Mucosa of stomach (tissue), 1 donor: ENCODE measurements at regions not wholly inside any gene's neighbourhood (a gene's known extent, or its start where the extent isn't known, plus 50 kb on each side); places are given as distances from the start of the nearest gene placed in this dataset.

ENCODE experiments used
- H3K27me3 ChIP-seq: one replicate; pipeline ENCODE4 v1.7.0; 2013; ENCODE audit warnings: mild to moderate bottlenecking, low read length; ENCODE audit not compliant: control insufficient read depth, insufficient read depth
- H3K36me3 ChIP-seq: one replicate; pipeline ENCODE4 v1.7.0; 2013; ENCODE audit warnings: low read length; ENCODE audit not compliant: control insufficient read depth, insufficient read depth
- H3K4me1 ChIP-seq: one replicate; pipeline ENCODE4 v1.7.0; 2013; ENCODE audit warnings: mild to moderate bottlenecking, low read length; ENCODE audit not compliant: control insufficient read depth, insufficient read depth
- H3K4me3 ChIP-seq: one replicate; pipeline ENCODE4 v1.7.0; 2013; ENCODE audit warnings: low read length
- H3K9ac ChIP-seq: one replicate; pipeline ENCODE4 v1.7.0; 2013; ENCODE audit warnings: mild to moderate bottlenecking, low read length, moderate library complexity
- H3K9me3 ChIP-seq: one replicate; pipeline ENCODE4 v1.7.0; 2013; ENCODE audit warnings: mild to moderate bottlenecking, low read length, moderate library complexity; ENCODE audit not compliant: control insufficient read depth
- donor health status: Pancreatic carcinoma.

DNA sequence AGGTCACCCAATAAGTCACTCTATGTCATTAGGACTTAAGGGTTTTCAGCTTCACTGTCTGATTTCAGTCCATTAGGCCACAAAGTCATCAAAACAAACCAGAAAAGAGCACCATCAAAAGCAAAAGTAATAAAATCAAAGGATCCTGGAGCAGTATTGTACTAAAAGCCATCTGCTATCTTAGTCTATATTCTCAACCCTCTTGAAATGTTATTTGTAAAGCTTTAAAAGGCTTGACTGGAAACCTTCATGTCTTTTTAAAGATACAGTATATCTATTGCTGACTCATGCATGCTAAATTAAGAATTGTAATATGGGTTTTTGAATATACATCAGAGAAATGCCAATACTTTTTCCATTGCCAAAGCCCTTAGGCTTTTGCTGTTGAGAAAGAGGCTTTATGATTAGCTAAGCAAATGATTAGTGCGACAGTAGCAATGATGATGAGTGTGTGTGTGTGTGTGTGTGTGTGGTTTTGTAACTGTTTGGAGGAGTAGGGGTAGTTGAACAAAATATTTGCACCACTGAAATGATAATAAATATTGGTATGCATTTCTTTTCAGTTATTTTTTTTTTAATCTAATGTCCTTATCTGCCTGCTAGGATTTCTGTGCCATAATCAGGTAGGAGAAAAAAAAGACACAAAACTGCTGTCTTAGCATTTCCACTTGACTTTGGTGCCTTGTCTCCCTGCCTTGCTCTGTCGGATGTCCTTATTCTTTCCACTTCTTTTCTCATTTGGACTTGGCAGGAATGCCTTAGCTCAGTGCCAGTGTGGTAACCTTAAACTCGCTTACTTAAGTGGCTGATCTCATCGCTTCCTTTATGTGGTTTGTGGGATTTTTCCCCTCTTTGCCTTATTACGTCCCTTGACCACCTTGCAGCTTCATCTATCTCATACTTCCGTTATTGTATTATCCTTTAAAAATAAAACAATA lies 119.7 kb downstream of the PCDH7 start:
- Histone ChIP-seq H3K36me3 (no peaks in the 10 kb centered on the region), H3K9ac (no peak overlapping the region), H3K9me3 (no peaks in the 10 kb centered on the region), H3K4me3 (no peak overlapping the region), H3K4me1 (no peaks in the 10 kb centered on the region), H3K27me3 (no peaks in the 10 kb centered on the region)

DNA sequence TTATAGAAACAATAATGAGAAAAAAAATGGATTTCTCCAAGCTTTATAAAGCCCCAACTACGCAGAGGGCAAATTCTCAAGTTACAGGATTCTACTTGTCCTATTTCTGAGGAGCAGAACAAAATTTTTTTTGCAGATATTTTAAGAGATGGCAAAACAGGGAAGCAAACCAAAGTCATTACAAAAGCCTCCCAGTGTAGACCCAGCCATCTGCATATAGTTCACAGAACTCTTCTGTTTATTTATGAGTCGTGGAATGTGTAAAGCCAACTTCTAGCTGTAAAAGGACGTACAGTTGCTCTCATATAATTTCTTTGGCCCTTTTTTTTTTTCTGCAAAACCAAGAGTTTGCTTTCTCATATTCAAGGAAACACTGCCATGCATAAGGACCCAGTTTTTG lies 120.4 kb downstream of the PCDH7 start:
- no peaks in the 10 kb centered on the region for H3K9me3 ChIP-seq
- H3K4me1 ChIP-seq: no peaks in the 10 kb centered on the region
- H3K9ac ChIP-seq: no peak overlapping the region
- no peaks in the 10 kb centered on the region for H3K36me3 ChIP-seq
- no peaks in the 10 kb centered on the region for H3K27me3 ChIP-seq
- H3K4me3 ChIP-seq: no peak overlapping the region

DNA sequence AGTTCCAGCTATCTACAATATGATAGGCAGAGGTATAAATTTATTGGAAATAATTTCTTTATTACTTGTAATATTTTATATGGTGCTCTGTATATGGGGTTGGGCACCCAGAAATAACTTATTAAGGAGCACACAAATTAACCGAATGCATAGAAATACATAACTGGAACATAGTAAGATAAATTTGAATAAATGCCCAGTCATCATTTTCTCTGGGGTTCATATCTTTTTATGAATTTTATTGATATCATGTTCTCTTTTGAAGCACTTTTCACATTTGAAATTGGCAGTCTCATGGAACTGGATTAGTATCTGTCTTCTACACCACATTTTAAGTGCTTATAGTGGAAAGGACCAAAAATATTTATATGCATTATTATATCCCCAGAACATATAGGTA lies 122.0 kb downstream of the PCDH7 start:
- Histone ChIP-seq H3K9me3 (no peaks in the 10 kb centered on the region), H3K36me3 (no peaks in the 10 kb centered on the region), H3K4me3 (no peak overlapping the region), H3K9ac (no peak overlapping the region), H3K27me3 (no peaks in the 10 kb centered on the region), H3K4me1 (no peaks in the 10 kb centered on the region)

DNA sequence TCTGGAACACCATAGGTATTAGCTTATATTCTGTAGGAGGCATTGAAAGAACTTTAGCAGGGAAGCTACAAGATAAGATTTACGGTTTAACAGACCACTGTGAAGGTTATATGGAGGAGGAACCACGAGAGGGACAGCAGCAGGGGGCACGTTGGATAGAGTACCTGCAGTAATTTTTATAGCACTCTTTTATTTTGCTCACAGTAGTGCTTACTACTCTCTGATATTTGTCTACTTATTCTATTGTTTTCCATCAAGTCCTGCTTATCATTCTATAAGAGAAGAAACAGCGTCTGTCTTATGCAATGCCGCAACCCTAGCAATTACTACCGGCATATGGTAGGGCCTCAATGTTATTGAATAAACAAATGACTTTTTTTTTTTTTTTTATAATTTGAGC lies 122.5 kb downstream of the PCDH7 start:
- H3K4me1 ChIP-seq: no peaks in the 10 kb centered on the region
- H3K9me3 ChIP-seq: no peaks in the 10 kb centered on the region
- H3K27me3 ChIP-seq: no peaks in the 10 kb centered on the region
- no peak overlapping the region for H3K9ac ChIP-seq
- no peaks in the 10 kb centered on the region for H3K36me3 ChIP-seq
- H3K4me3 ChIP-seq: no peak overlapping the region

DNA sequence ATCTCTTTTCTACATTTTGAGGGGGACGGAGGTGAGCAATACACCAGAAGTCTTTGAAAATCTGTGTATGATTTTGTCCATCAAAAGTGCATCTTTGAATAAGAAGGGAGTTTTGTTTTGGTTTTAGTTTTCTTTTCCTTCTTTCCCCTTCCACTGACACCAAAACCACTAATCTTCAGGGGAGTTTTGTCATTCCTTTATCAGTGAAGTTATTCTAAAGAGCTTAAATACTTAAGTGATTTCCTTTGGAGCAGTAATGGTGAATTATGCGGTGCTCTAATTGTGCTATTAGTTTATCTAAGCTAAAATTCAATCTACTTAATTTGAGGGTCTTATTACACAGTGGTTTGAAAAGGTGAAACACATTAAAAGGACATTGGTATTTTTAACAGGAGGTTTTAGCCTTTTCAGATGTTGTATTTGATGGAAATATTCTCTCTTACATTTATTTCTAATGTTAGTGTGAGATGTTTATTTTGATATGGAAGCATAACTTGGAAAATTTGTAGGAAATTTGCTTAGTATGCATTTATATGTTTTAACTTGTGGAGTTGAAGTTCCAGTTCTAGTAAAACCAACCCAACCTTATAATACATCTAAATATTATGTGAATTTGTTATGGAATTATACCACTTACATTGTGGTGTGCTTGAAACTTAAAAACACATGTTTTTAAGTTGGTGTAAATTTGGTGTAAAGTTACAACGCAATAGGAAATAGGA lies 124.9 kb downstream of the PCDH7 start:
- Histone ChIP-seq H3K9me3 (no peaks in the 10 kb centered on the region), H3K9ac (no peak overlapping the region), H3K27me3 (no peaks in the 10 kb centered on the region), H3K36me3 (no peaks in the 10 kb centered on the region), H3K4me1 (no peaks in the 10 kb centered on the region), H3K4me3 (no peak overlapping the region)

DNA sequence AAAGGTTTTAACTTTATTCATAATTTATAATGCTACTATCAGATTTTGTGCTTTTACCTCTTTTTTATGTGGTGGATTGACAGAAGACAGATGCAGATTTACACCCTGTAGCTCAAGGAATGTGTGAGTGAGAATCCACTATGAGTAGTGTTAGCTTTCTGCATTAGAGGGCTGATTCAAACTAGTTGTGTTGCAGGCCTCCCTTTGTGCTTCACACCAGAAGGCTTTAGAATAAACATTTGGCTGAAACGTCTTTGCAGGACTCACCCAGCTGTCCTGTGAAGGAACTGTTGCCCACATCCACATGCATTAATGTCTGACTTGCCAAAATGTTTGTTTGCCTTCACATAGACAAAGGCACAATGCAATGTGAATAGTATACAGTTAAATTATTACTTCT lies 127.0 kb downstream of the PCDH7 start:
- Histone ChIP-seq H3K27me3 (no peaks in the 10 kb centered on the region), H3K9ac (no peak overlapping the region), H3K36me3 (no peaks in the 10 kb centered on the region), H3K4me1 (no peaks in the 10 kb centered on the region), H3K4me3 (no peak overlapping the region), H3K9me3 (no peaks in the 10 kb centered on the region)

DNA sequence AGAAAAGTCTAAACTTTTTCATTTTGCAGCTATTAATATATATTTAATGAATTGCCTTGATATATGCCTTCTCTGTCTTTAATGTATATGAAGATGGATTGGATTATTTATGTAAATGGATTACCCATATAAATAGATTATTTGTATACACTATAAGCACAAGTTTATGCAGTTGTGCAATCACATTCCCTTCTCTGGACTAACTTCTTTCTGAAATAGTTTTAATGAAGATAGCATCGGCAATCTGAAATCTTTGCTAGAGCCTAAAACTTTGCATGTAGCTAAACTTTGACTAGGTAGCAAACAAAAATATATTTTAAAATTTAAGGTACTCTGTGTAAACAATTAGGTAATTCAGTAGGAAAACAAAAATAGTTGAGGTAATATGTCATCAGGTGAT lies 127.8 kb downstream of the PCDH7 start:
- H3K27me3 ChIP-seq: no peaks in the 10 kb centered on the region
- no peaks in the 10 kb centered on the region for H3K4me1 ChIP-seq
- H3K9ac ChIP-seq: no peak overlapping the region
- no peaks in the 10 kb centered on the region for H3K36me3 ChIP-seq
- H3K4me3 ChIP-seq: no peak overlapping the region
- H3K9me3 ChIP-seq: no peaks in the 10 kb centered on the region

DNA sequence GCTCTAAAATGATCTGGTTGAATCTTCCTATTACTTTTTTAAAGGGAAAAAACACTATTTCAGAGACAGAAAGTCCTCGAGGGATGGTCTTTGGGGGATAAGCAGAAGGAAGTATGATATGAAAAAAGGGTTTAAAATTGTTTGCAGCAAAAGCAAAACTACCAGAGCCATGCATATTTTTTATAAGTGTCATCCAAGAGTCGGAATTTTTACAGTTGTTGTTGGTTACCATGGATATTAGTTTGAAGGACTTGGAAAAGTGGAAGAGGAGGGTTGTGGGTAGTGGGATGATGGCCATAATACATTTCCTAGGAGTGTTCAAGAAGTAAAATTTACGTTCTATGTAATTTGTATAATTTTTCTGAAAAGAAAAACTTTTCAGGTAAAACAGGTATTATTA lies 134.4 kb downstream of the PCDH7 start:
- no peaks in the 10 kb centered on the region for H3K4me1 ChIP-seq
- no peaks in the 10 kb centered on the region for H3K27me3 ChIP-seq
- no peak overlapping the region for H3K4me3 ChIP-seq
- no peaks in the 10 kb centered on the region for H3K36me3 ChIP-seq
- H3K9me3 ChIP-seq: no peaks in the 10 kb centered on the region
- no peak overlapping the region for H3K9ac ChIP-seq

DNA sequence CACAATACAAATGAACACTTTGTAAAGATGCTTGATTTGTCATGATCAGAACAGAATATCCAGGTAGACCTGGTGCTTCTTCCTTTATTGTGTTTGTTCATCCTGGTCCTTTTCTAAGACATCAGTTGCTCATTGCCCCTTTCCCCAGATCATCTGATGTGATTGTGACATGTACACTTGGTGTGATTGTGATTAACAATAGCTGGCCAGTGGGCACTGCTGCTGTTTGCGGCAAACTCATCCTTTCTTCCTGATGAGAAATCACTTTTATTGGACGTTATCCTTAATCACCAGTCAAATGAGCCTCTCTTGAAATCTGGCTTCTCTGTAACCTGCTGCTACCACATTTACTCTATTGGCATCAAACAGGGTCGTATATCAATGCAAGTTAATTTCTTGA lies 135.1 kb downstream of the PCDH7 start:
- no peaks in the 10 kb centered on the region for H3K36me3 ChIP-seq
- no peaks in the 10 kb centered on the region for H3K4me1 ChIP-seq
- H3K9me3 ChIP-seq: no peaks in the 10 kb centered on the region
- no peaks in the 10 kb centered on the region for H3K27me3 ChIP-seq
- H3K4me3 ChIP-seq: no peak overlapping the region
- no peak overlapping the region for H3K9ac ChIP-seq

DNA sequence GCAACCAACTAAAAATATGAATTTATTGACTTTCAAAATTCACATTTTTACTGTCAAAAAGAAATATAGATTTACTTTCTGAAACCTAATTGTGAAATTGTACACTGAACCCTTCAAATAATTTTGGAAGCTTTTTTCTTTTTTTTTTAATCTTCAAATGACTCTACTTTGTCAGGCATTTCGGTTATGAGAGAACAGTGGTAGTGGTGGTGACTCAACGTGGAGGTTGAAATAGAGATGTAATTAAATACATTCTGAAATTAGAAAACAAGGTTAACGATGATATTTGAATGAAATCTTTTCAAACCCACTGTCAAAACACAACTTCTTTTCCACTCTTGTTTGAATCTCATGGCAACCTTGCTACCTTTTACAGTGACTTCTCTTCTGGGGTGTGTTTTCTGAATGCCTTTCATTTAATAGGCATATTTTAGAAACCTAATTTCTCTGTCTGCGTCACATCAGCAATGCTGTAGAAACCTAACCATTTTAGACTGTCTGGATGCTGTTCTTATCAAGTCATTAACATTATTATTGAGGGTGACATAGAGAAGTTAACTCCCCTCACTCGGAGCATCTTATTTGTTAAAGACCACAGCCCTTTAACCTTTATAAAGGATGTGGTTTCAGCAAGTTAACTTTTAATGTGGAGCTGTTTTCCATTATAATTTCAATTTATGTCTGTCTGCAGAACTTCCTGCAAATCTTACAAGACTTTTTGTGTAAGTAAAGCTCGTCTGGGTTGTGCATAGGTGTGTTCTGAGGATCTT lies 136.8 kb downstream of the PCDH7 start:
- Histone ChIP-seq H3K4me3 (no peak overlapping the region), H3K27me3 (no peaks in the 10 kb centered on the region), H3K4me1 (no peaks in the 10 kb centered on the region), H3K9me3 (no peaks in the 10 kb centered on the region), H3K9ac (no peak overlapping the region), H3K36me3 (no peaks in the 10 kb centered on the region)

DNA sequence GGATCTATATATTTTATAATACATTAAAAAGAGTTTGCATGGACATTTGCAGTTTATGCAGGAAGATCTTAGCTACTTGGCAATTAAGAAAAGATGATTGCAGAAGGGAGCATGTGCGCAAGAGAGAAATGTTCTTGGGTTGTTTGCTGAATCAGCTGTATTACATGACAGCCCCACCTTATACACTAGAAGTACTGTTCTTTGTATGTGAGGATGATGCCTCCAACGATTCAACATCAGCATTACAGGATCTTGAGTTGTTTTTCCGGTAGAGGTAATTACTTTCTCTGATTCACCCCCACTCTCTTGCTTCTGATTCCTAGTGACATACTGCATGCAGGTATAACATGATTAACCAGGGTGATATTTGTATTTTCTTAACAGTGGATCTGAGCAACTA lies 140.8 kb downstream of the PCDH7 start:
- H3K4me1 ChIP-seq: no peaks in the 10 kb centered on the region
- no peaks in the 10 kb centered on the region for H3K36me3 ChIP-seq
- H3K27me3 ChIP-seq: no peaks in the 10 kb centered on the region
- no peaks in the 10 kb centered on the region for H3K9me3 ChIP-seq
- no peak overlapping the region for H3K9ac ChIP-seq
- no peak overlapping the region for H3K4me3 ChIP-seq

DNA sequence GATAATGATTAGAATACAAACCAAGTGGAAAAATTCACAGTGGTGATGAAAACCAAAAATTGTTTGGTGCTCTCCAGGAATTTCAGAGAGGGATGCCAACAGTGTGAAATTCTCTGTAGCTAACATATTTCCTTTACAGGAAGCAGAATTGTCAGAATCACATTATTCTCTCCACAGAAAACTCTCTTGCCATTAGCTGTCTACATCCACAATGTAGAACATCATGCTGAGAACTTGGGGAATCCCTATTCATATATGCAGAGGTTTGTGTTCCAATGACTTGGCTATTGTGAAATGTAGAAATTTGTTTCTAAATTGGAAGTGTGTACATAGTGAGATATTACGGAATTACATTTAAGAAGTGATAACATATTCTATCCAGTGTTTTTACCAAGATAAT lies 142.0 kb downstream of the PCDH7 start:
- Histone ChIP-seq H3K9me3 (no peaks in the 10 kb centered on the region), H3K27me3 (no peaks in the 10 kb centered on the region)

More for the DNA sequence above, 142.0 kb downstream of the PCDH7 start:
- H3K36me3 ChIP-seq: no peaks in the 10 kb centered on the region
- no peak overlapping the region for H3K4me3 ChIP-seq
- no peaks in the 10 kb centered on the region for H3K4me1 ChIP-seq
- H3K9ac ChIP-seq: no peak overlapping the region
